Small intestine (tissue), 7 donors: ENCODE measurements at regions not wholly inside any gene's neighbourhood (a gene's known extent, or its start where the extent isn't known, plus 50 kb on each side); places are given as distances from the start of the nearest gene placed in this dataset.

Experiments used
- DNase-seq, 2 donors: peaks; one replicate each; pipeline versions ENCODE4 v3.0.0 to v3.0.0-alpha.2; 2013
- FAIRE-seq: peaks from 2 replicates; lab custom pipeline; 2012; peaks lifted over from hg19 to GRCh38; lab: Jason Lieb, UNC
- H3K27ac ChIP-seq, 3 donors: one replicate each; pipeline ENCODE4 v1.5.1; 2013; ENCODE audit warnings: low read length in 2 of 3, mild to moderate bottlenecking in 2 of 3, control low read depth in 1 of 3, inconsistent platforms in 1 of 3, low read depth in 1 of 3, moderate library complexity in 1 of 3
- H3K27me3 ChIP-seq, 3 donors: one replicate each; pipeline ENCODE4 v1.6.1; 2013; ENCODE audit warnings: low read length in 3 of 3, inconsistent platforms in 1 of 3; ENCODE audit not compliant: control insufficient read depth in 3 of 3, insufficient read depth in 3 of 3
- H3K36me3 ChIP-seq, 3 donors: one replicate each; pipeline ENCODE4 v1.6.1; 2013; ENCODE audit warnings: low read length in 3 of 3, inconsistent platforms in 1 of 3, low read depth in 1 of 3, mild to moderate bottlenecking in 1 of 3, moderate library complexity in 1 of 3; ENCODE audit not compliant: control insufficient read depth in 3 of 3, insufficient read depth in 2 of 3
- H3K4me1 ChIP-seq, 3 donors: one replicate each; pipeline ENCODE4 v1.6.1; 2013; ENCODE audit warnings: low read length in 2 of 3, inconsistent platforms in 1 of 3, low read depth in 1 of 3, mild to moderate bottlenecking in 1 of 3, moderate library complexity in 1 of 3; ENCODE audit not compliant: control insufficient read depth in 3 of 3, insufficient read depth in 2 of 3
- H3K4me3 ChIP-seq, 3 donors: one replicate each; pipeline ENCODE4 v1.5.1; 2013; ENCODE audit warnings: low read length in 3 of 3, control low read depth in 1 of 3, inconsistent platforms in 1 of 3, low read depth in 1 of 3, mild to moderate bottlenecking in 1 of 3, moderate library complexity in 1 of 3
- H3K9me3 ChIP-seq, 2 donors: one replicate each; pipeline ENCODE4 v1.6.1; 2013; ENCODE audit warnings: low read depth in 1 of 2, low read length in 1 of 2; ENCODE audit not compliant: control insufficient read depth in 2 of 2, insufficient read depth in 1 of 2
- WGBS, 3 donors: extraction: QIAGEN DNeasy Blood & Tissue Kit; methylation state at CpG; one replicate each; pipeline ENCODE4 v1.1.7; 2013; 5-methylcytosine and 5-hydroxymethylcytosine counted together
- donor health status: healthy with polysubstance abuse.
- donor health status: control.
- donor health status: control.
- donor health status: Bipolar disorder and iron deficiency.
- donor health status: healthy.

- WGBS, 3 donors: 54 to 67% (median 66%) methylated on average over 4 of the region's 4 CpGs
Measured at GRCh38 chr2:216781709-216782108, 78.2 kb downstream of the TNP1 start.

GRCh38 chr2:216780843-216781242, 79.0 kb downstream of the TNP1 start:
- H3K9me3 ChIP-seq: no peaks in the 10 kb centered on the region
- no peaks in the 10 kb centered on the region for H3K4me1 ChIP-seq
- FAIRE-seq: no peak

More at GRCh38 chr2:216781709-216782108, 78.2 kb downstream of the TNP1 start:
- no peaks in the 10 kb centered on the region for H3K4me1 ChIP-seq
- H3K36me3 ChIP-seq: no peaks in the 10 kb centered on the region
- no peak overlapping the region for H3K27ac ChIP-seq
- H3K27me3 ChIP-seq: peaks cover 0 to 3% (median 0%) of the 10 kb centered on the region in 3 donors
- no peak overlapping the region for H3K4me3 ChIP-seq
- DNase-seq (no peak), FAIRE-seq (no peak)
- no peaks in the 10 kb centered on the region for H3K9me3 ChIP-seq

GRCh38 chr2:216777637-216778273, 82.1 kb downstream of the TNP1 start:
- no peaks in the 10 kb centered on the region for H3K9me3 ChIP-seq

More at GRCh38 chr2:216780843-216781242, 79.0 kb downstream of the TNP1 start:
- no peaks in the 10 kb centered on the region for H3K27me3 ChIP-seq
- DNase-seq: no peak
- H3K4me3 ChIP-seq: no peak overlapping the region
- H3K36me3 ChIP-seq: no peaks in the 10 kb centered on the region
- WGBS, 3 donors: 85 to 89% (median 86%) methylated on average over 4 of the region's 4 CpGs
- H3K27ac ChIP-seq: no peak overlapping the region

GRCh38 chr2:216776066-216776850, 80.9 kb upstream of the IGFBP5 start:
- FAIRE-seq: no peak
- Histone ChIP-seq H3K9me3 (peaks cover 0 to 5% of the 10 kb centered on the region in 2 donors), H3K36me3 (no peaks in the 10 kb centered on the region), H3K4me1 (no peaks in the 10 kb centered on the region), H3K27me3 (peaks cover 0 to 2% (median 0%) of the 10 kb centered on the region in 3 donors), H3K4me3 (no peak overlapping the region), H3K27ac (no peak overlapping the region)
- 56 to 64% (median 64%) methylated on average over 13 of the region's 13 CpGs for WGBS, 3 donors
- no peak for DNase-seq

More at GRCh38 chr2:216777637-216778273, 82.1 kb downstream of the TNP1 start:
- Histone ChIP-seq H3K36me3 (no peaks in the 10 kb centered on the region), H3K27ac (no peak overlapping the region), H3K4me3 (no peak overlapping the region), H3K27me3 (peaks cover 0 to 2% (median 0%) of the 10 kb centered on the region in 3 donors), H3K4me1 (no peaks in the 10 kb centered on the region)
- DNase-seq (peak; percentile 63 to 73), FAIRE-seq (no peak)
- WGBS, 3 donors: 72 to 81% (median 75%) methylated on average over 9 of the region's 9 CpGs

GRCh38 chr2:216775043-216775453, 79.7 kb upstream of the IGFBP5 start:
- Histone ChIP-seq H3K4me3 (no peak overlapping the region), H3K9me3 (peaks cover 0 to 5% of the 10 kb centered on the region in 2 donors), H3K36me3 (no peaks in the 10 kb centered on the region), H3K4me1 (no peaks in the 10 kb centered on the region), H3K27me3 (peaks cover 0 to 2% (median 0%) of the 10 kb centered on the region in 3 donors), H3K27ac (peak overlapping the region in 1 of 3 donors; percentile 90)
- DNase-seq (no peak), FAIRE-seq (no peak)
- whole genome bisulfite sequencing, 3 donors: 62 to 81% (median 76%) methylated on average over 5 of the region's 5 CpGs

GRCh38 chr2:216774620-216775019, 79.3 kb upstream of the IGFBP5 start:
- FAIRE-seq (no peak), DNase-seq (no peak)
- peaks cover 0 to 2% (median 0%) of the 10 kb centered on the region in 3 donors for H3K27me3 ChIP-seq
- peak overlapping the region in 1 of 3 donors; percentile 90 for H3K27ac ChIP-seq
- peaks cover 0 to 5% of the 10 kb centered on the region in 2 donors for H3K9me3 ChIP-seq
- 60 to 87% (median 75%) methylated on average over 5 of the region's 5 CpGs for WGBS, 3 donors
- no peak overlapping the region for H3K4me3 ChIP-seq
- H3K36me3 ChIP-seq: no peaks in the 10 kb centered on the region
- H3K4me1 ChIP-seq: no peaks in the 10 kb centered on the region

- Histone ChIP-seq H3K27me3 (peaks cover 0 to 2% (median 0%) of the 10 kb centered on the region in 3 donors), H3K36me3 (no peaks in the 10 kb centered on the region), H3K27ac (peak overlapping the region in 1 of 3 donors; percentile 71), H3K4me3 (no peak overlapping the region), H3K4me1 (no peaks in the 10 kb centered on the region), H3K9me3 (peaks cover 0 to 5% of the 10 kb centered on the region in 2 donors)
- FAIRE-seq: no peak
- 72 to 77% (median 76%) methylated on average over 6 of the region's 6 CpGs for WGBS, 3 donors
- no peak for DNase-seq
Measured at GRCh38 chr2:216774180-216774579, 78.8 kb upstream of the IGFBP5 start.

- 51 to 65% (median 63%) methylated on average over 8 of the region's 8 CpGs for WGBS, 3 donors
- H3K4me3 ChIP-seq: no peak overlapping the region
- peaks cover 0 to 2% (median 0%) of the 10 kb centered on the region in 3 donors for H3K27me3 ChIP-seq
- DNase-seq: no peak
- no peaks in the 10 kb centered on the region for H3K36me3 ChIP-seq
- H3K27ac ChIP-seq: no peak overlapping the region
- no peak for FAIRE-seq
- H3K4me1 ChIP-seq: no peaks in the 10 kb centered on the region
- peaks cover 0 to 5% of the 10 kb centered on the region in 2 donors for H3K9me3 ChIP-seq
Measured at GRCh38 chr2:216773072-216773471, 77.7 kb upstream of the IGFBP5 start.
